ENCODE measurements at regions not wholly inside any gene's neighbourhood (a gene's known extent, or its start where the extent isn't known, plus 50 kb on each side); places are given as distances from the start of the nearest gene placed in this dataset.
A peak's percentile ranks its signal among the peaks of the same experiment; 100 is the strongest.
"Not testable (repeated sequence)": the region's sequence is repeated elsewhere in the genome, so short reads cannot be mapped to it uniquely, and the experiment has no call there.

- DNase-seq, result no peak
Measured at GRCh38 chr14:87628780-87629179, 364.2 kb downstream of the GALC start.

DNA sequence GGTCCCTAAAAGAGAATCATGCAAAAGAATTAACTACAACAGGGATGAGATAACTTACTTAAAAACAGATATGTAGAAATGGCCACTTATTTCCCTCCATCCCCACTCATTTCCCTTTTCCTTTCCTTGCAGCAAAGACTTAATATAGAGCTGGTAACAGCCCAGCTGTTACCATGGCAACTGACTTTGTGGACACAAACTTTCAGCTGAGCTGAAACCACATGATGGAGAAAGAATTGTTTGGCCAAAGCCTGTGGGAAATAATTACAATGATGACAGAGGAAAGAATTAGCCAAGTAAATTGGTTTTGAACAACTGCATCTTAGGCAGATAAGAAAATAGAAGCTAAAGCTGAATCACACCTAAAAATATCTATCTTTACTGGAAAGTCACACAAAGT lies 364.9 kb downstream of the GALC start:
- no peak for DNase-seq

GRCh38 chr14:87626266-87626665 lies 366.7 kb downstream of the GALC start:
- no peak for DNase-seq

- no peak for DNase-seq
Measured at GRCh38 chr14:87623616-87624015, 369.4 kb downstream of the GALC start.

DNA sequence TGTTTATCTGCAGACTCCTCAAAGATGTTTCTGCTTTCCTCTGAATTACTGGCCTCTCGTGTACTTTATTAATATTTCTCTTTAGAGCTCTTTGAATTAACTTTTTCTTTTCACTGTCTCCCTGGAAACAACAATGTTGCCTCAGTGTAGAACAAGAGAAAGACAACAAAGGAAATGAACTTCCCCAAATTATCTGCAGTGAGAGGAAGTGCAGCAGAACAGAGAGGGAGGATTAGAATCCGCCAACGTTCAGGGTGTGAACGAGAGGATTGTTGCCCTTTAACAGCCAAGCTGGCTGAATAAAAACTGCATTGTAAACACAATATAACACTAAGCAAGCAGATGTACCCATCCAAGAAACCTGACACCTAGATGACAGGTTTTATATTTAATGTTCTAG lies 375.9 kb downstream of the GALC start:
- DNase-seq, result no peak

- DNase-seq, result peak in 1 of 5 donors; percentile 21
Measured at GRCh38 chr14:87615822-87616679, 376.9 kb downstream of the GALC start.

DNA sequence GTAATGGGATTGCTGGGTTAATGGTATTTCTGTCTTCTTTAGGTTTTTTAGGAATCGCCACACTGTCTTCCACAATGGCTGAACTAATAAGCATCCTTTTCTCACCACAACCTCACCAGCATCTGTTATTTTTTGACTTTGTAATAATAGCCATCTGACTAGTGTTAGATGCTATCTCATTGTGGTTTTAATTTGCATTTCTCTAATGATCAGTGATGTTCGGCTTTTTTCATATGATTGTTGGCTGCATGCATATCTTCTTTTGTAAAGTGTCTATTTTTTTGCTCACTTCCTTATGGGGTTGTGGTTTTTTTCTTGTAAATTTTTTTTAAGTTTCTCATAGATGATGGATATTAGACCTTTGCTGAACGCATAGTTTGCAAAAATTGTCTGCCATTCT lies 377.9 kb downstream of the GALC start:
- no peak for DNase-seq

GRCh38 chr14:87613881-87614280 lies 379.1 kb downstream of the GALC start:
- DNase-seq, result no peak

DNA sequence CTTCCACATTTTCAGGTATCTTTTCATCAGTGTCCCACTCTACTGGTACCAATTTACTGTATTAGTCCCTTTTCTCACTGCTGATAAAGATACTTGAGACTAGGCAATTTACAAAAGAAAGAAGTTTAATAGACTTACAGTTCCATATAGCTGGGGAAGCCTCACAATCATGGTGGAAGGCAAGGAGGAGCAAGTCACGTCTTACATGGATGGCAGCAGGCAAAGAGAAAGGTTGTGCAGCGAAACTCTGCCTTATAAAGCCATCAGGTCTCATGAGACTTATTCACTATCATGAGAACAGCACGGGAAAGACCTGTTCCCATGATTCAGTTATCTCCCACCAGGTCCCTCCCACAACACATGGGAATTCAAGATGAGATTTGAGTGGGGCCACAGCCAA lies 385.9 kb downstream of the GALC start:
- DNase-seq, result not testable (repeated sequence)

DNA sequence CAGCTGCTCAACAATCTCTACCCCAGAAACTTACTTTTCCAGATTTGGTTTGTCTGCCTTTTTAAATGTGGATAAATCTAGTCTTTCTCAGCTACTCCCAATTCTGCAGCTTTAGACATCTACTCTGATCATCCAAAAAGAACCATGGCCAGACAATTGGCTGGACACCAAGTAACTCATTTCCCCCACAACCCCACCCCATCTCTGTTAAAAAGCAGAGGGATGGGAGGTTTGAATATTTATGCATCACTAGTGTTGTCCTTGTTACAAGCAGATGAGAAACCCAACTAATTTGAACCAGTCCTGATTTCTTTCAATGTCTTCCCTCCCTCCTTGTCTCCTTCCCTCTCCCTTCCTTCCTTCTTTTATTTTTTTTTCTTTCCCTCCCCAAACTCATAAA lies 391.9 kb downstream of the GALC start:
- DNase-seq, result no peak

GRCh38 chr14:87600240-87600639 lies 392.7 kb downstream of the GALC start:
- no peak for DNase-seq

DNA sequence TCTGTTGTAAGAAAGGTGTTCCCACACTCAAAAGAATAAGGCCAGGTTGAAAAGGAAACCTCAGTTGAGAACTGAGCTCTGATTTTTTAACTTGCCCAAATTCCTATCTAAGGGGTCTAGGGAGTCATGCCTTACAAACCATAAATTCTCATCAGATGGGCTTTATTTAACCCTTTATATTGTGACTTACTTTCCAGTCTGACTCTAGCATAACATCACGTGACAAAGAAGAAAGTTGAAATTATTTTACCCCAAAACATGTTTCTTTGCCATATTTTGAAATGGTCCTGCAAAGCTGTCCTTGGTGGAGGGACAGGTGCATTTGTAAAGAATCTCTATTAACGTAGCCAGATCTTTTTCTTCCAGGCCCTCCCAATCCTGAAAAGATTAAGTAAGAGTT lies 411.7 kb downstream of the GALC start:
- DNase-seq, result no peak

GRCh38 chr14:87579036-87579435 lies 413.9 kb downstream of the GALC start:
- DNase-seq, result no peak

GRCh38 chr14:87575378-87575777 lies 417.6 kb downstream of the GALC start:
- DNase-seq, result no peak

GRCh38 chr14:87573591-87573990 lies 419.4 kb downstream of the GALC start:
- no peak for DNase-seq

DNA sequence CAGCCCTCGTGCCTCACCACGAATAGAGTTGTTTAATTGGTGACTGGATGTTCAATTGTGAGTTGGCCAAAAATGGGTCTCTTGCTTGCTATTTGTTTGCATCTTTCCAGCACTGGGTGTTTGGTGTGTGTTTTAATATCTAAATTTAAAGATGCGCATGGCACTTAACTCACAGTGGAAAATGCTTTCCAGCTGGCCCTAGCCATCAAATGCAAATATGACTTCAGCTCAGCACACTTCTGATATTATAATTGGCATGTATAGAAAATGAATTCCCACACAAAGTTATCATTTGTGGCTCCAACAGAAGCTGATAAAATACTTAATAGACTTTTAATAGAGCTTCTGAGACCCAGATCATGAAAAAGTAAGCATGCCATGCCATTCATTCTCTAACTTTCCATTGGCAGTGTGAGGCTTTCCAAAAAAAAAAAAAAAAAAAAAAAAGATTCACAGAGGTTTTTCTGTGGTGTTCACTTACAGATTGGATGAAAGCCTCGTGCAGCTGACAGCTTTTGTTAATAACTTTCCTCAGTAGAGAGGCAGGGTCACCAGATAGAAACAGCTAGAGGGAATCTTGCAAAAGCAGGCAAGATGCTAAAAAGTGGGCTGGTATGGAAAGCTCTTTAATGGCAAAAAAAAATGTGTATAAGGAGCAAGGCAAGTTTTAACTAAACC lies 425.2 kb downstream of the GALC start:
- no peak for DNase-seq

GRCh38 chr14:87566991-87567390 lies 426.0 kb downstream of the GALC start:
- no peak for DNase-seq

DNA sequence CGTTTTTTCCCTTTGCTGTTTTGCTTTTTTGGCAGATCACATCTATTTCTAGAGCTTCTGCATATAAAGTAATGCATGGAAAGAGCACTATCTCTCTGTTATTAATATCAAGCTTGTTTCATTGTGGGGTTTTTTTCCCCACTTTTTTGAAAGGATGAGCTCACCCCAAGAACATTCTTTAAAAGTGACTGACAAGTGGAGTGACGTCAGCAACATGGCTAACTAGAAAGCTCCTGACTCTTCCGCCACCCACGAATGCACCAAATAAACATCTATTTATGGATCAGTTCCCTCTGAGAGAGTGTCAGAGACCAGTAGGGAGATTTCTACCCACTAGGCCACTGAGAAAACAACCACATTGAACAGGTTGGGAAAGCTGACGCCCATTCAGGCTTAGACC lies 445.4 kb downstream of the GALC start:
- no peak for DNase-seq

GRCh38 chr14:87542288-87542687 lies 450.7 kb downstream of the GALC start:
- DNase-seq, result no peak

GRCh38 chr14:87540339-87540738 lies 452.6 kb downstream of the GALC start:
- no peak for DNase-seq

- no peak for DNase-seq
Measured at GRCh38 chr14:87529081-87529480, 463.9 kb downstream of the GALC start.

DNA sequence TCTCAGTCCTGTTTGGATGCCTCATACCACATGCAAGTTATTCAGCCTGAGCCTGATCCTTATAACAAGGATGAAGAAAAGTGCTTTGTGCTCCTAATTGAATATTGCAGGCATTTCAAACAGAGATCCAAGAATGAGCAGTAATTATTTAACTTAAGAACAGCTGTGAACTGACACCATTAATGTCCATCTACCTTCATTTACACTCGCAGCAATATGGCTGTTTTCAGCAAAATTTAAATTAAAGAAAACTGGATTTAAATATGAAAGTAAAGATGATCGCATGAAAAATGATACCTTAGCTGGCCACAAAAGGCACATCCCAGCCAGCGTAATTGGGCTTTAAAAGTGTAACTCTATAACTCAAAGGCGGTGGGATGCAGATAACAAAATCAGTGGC lies 466.3 kb downstream of the GALC start:
- DNase-seq, result no peak

- no peak for DNase-seq
Measured at GRCh38 chr14:87524011-87524410, 469.0 kb downstream of the GALC start.

GRCh38 chr14:87522575-87522974 lies 470.4 kb downstream of the GALC start:
- no peak for DNase-seq

Data from T-helper 1 cell (primary cell).